NCI-H1092 (cell line): ENCODE measurements at regions not wholly inside any gene's neighbourhood (a gene's known extent, or its start where the extent isn't known, plus 50 kb on each side); places are given as distances from the start of the nearest gene placed in this dataset.
"Not testable (repeated sequence)": the region's sequence is repeated elsewhere in the genome, so short reads cannot be mapped to it uniquely, and the experiment has no call there.

Experiments
- DNase-seq: peaks from one replicate; lab custom pipeline; 2025; lab: John Stamatoyannopoulos, UW

DNA sequence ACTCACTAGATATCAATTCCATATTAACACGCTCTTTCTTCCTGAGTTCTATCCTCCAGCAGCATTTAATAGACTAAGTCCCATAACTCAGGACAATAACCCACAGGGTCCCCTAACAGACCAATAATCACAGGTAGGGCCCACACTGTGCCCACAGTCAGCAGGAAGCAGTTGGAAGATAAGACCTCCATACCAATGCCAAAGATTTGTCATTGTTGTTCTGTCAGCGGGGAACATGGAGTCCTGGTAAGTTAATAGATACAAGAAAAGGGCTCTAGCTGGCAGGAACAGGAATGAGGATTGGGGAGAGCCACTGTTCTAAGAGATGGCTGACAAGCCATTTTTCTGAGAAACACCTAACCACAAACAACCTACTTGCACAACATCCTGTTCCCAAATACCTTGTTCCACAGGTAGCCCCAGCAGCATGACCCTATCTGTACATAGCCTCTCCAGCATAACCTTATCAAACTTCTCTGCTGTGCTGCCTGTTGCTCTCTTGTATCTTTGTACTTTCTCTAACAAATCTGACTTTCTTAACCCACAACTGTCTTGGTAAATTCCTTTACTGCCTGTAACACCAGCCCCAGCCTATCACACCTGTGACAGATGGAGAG, 142.0 kb upstream of the KCNJ15 start:
- no peak for DNase-seq

DNA sequence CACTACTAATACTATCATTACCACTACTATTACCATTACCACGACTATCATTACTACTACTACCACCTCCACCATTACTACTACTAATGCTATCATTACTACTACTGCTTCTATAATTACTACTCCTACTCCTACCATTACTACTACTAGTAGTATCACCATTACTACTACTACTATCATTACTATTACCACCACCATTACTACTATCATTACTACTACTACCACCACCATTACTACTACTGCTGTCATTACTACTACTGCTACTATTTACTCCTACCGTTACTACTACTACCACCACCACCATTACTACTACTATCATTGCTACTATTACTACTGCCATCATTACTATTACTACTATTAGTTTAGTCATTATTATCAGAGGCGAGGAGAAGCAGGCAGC, 140.9 kb upstream of the KCNJ15 start:
- DNase-seq: no peak

DNA sequence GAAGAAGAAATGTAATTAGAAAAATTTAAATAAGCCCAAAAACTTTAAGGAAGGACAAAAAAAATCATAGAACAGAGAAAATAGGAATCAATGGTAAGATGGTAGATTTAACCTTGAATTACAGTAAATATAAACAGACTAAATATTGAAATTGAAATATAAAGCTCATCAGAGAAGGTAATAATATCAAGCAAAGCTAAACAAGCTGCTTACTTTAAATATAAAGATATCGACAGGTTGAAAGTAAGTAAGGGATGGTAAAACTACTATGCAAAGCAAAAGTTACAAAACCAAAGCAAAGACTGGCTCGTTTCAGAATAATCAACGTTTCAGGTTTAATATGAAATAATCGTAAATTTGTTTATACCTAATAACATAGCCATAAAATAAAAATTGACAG, 137.0 kb upstream of the KCNJ15 start:
- no peak for DNase-seq

DNA sequence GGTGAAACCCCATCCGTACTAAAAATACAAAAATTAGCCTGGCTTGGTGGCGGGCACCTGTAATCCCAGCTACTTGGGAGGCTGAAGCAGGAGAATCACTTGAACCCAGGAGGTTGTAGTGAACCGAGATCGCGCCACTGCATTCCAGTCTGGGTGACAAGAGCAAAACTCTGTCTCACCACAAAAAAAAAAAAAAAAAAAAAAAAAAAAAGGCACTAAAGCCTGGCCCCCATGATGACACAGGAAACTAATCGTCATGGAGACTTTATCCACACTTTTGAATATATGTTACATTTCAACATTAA, 136.2 kb upstream of the KCNJ15 start:
- not testable (repeated sequence) for DNase-seq

DNA sequence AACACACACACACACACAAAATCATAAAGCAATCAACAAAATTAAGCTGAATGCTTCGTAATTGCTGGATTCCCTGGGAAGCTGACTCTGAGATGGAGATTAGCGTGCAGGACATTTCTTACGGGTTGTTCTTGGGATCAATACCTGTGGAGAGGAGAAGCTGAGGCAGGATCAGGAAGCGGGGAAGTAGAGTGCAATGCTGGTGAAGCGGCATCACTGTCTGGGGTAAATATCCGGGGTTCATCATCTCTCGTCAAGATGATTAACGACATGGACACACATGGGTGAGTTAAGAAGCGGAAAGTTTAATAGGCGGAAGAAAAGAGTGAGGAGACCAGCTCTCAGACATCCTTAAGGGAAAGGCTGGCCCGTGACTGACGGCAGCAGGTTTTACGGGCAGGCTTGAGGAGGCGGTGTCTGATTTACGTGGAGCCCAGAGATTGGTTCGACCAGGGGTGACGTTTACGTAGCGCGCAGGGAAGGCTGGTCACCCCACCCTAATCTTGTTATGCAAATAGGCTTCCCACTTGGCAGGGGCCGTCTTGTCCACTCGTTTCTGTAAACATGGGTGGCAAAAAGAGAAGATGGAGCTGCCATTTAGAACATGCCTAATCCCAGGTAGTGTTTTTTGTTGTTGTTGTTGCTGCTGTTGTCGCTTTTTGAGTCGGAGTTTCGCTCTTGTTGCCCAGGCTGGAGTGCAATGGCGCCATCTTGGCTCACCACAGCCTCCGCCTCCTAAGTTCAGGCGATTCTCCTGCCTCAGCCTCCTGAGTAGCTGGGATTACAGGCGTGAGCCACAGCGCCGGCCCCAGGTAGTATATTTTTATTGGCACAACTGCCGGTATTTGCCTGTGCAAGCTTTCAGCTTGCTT, 135.6 kb upstream of the KCNJ15 start:
- DNase-seq: no peak

DNA sequence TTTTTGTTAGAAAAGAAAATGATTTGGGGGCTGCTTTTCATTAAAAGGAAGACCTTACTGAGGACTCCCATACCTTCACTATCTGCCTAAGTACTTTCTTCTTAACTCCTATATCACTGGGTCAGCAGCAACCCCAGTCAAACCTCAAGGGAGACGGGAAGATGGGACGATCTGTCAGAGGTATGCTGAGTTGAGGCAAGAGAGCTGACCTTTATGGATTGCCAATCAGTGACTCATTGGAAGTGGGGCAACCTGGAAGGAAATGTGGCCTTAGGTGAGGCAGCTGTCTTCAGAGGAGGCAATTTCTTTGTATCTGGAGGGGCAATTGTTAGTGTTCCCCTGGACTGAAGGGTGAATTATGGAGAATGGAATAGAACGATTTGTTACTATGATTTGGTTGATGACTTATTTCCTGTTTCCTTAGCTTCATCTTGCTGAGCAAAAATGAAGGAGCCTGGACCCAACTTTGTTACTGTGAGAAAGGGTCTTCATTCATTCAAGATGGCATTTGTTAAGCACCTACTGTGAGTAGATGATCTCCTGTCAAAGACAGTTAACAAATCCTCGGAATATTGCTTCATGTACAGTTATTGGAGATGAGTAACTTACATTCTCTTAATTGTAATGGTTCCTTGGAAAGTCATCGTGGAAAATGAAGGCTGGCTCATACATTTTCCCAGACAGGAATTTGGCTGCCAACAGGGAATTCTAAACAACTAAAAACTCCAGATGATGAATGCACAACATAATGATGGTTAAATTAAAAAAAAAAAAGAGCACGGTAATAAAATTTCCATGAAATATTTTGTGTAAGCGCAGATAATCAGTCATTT, 134.7 kb upstream of the KCNJ15 start:
- no peak for DNase-seq

DNA sequence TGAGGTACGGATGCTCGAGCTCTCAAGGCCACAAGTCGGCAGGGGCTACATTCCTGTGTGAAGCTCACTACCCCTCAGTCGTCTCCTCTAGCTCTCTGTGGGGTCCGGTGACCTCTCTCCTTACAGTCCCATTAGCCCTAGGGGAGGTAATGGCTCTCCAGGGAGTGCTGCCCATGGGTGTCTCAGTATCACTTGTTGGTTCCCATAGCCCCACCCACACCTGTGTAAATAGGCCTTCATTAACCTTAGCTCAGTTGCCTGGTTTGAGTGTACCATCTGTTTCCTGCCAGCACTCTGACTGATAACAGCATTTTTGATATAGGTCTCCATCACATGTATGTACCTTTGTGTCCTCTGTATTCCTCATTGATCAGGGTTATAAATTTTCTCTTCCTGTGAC, 133.2 kb upstream of the KCNJ15 start:
- DNase-seq: peak; percentile 21

DNA sequence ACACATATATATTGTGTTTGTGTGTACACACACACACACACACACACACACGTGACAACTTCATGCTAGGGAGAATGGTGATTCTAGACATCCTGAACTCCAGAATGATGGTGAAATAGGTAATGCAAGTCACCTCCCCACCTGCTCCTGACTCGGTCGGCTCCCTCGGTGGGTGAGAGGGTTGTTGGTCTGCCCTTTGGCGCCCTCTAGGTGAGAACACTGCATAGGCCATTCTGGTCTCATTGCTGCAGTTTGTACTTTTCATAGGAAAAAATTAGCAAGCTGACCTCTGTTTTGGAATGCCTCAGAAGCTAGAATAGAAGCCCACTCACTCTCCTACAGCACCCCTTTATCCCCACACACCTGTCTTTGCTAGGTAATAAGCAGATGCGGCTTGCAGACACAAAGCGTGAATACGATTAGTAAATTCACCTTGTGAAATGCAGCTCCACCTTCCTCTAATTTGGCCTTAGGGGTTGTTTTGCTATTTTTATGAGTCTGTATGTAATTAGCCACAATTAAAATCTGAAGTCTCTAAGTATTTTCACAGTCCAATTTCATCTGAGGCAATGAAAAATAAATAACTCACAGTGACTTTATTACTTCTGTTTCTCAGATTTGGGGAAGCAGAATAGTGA, 130.0 kb upstream of the KCNJ15 start:
- DNase-seq: peak; percentile 74

DNA sequence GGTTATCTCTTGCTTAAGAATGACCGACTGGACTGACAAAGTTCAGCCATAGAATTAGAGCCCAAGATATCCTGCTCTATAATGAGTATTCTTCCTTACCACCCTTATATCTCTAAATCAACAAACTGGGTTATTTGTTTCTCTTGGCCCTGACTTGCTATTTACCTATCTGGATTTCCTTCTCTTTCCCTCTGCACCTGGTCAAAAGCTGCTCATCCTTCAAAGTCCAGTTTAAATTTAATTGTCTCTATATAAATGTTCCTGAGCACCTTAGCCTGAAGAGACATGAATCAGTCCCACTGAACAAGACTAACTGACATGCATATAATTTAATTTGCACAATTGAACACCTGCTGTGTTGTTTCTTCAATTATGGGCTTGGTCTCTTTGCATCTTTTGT, 127.1 kb upstream of the KCNJ15 start:
- DNase-seq: no peak

DNA sequence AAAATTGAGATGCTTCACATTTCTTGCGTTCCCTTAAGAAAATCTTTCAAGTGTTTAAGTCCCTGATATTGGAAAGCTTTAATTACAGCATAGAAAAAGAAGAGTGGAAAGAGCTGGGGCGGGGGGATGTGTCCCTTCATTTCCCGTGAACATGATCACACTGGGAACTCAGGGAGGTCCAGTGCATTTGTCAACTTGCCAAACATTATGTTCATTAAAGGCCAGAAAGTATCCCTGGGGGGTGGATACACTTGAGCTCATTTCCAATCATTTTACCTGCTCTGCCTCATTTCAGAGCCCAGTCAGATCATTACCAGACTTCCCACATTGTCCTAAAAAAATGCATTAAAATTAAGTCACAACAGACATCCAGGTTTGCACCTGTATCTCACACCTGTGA, 123.6 kb upstream of the KCNJ15 start:
- no peak for DNase-seq

DNA sequence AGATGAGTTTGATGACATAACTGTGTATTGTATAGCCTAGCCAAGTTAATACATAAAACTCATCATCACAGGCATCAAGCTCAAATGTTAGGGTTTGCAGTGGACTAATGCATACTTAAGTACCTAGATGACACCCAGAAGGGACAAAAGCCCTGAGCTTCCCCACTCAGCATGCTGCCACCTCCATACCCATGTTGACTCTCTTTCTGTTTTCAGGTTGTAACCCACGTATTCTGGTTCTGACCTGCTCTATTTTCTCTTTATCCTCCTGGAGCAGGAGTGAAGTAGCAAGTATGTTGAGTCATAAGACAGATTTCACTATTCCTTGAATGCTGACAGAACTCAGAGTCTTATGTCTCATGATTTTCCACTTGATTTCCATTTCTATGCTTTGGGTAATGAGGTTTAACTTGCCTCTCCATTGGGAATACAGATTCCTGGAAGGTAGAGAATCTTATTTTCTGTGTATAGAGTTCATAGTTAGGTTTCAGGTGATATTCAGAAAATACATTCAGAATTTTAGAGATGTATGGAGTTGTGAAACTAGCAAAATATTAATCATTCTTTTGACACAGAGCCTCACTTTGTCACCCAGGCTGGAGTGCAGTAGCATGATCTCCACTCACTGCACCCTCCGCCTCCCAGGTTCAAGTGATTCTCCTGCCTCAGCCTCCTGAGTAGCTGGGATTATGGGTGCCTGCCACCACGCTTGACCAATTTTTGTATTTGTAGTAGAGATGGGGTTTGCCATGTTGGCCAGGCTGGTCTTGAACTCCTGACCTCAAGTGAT, 122.5 kb upstream of the KCNJ15 start:
- no peak for DNase-seq

DNA sequence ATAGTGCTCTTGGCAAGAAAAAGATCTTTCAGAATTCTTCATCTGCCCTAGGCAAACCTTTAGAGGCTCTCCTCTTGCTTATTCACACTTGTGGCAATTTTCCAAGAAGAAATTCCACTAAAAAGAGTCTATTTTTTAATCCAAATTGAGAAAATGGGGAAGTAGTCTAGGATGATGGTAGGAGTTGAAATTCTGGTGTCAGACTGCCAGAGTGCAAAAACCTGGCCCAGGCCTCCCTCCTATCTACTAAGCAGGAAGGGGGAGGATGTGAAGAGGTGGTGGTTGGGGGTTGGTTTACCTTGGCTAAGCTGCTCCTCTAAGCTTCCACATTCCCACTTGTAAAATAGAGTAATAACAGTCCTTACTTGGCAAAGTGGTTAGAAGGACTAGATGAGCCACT, 120.6 kb upstream of the KCNJ15 start:
- DNase-seq: no peak

DNA sequence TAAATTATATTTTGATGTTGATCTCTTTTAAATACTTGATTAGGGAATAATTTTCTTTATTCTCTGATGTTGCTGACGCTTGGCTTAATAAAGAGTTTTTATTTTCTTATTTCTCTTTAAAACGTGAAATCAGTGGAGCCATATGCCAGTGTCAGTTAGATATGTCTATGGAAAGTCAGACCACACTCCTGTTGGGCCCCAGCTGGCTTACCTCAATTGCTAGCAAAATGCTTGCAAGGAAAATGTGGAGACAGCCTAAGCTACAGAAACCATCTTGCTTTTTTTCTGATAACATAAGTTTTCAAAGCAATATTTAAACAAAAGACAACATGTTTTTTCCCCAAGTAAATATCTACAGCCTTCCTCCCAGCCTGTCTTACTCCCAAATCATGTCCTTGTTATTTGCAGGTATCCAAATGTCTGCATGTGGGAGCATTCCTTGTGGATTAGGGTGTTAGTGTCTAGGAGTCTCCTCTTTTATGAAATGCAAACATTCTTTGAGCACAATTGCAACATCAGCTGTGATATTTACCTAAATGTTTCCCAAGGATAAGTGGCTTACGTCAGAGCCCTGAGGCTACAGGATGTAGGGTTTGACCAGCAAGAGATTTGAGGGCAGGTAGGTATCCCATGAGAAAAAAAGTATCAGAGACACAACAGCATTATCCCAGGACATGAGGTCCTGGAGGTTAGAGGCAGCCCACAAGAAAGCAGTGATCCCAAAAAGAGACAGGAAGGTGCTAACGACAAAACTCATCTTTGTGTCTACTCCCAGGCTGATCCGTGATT, 117.2 kb upstream of the KCNJ15 start:
- peak; percentile 29 for DNase-seq

DNA sequence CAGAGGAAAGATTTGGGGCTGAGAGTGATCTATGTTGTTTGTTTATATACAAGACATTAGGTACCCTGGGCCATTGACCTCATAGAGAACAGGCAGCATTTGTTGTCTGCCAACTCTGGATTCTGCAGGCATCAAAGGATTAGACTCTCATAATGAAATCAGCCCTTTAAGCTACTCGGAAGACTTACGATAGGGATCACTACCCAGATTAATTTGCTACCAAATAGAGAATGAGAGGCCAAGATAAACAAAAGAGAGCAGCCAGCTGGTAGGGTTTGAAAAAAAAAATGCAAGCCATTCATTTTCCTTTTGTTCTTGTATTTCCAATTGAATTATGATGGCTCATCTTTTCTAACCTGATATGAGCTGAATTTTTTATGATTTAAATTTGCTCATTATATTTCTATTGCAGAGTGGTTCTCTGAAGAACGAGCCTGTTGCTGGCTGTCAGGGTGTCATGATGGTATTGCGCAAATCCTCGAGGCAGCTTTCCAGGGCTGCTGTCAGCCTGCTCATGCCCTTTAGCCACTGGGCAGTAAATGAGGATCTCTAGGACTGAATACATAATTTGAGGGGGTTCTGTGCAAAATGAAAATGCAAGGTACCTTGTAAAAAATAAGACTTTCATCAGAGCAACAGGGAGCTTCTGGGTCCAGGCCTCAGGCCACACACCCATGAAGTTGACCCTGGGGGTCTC, 116.4 kb upstream of the KCNJ15 start:
- DNase-seq: peak; percentile 88

DNA sequence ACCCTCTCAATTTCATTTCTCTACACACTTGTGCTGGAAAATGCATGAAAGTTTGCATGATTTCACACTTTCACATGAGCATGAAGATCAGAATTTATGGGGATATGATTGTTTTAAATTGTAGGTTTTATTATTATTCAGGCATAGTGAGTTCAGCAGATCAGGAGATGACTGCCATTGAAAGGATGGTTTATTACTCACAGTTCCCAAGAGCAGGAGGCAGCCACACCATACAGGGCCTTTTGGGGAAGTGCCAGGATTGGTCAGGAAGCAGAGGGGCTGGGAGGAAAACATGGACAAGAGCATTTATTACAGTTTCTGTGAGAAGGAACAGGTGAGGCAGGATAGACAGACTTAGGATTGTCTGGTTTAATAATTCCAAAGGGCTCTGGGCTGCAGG, 114.6 kb upstream of the KCNJ15 start:
- no peak for DNase-seq

DNA sequence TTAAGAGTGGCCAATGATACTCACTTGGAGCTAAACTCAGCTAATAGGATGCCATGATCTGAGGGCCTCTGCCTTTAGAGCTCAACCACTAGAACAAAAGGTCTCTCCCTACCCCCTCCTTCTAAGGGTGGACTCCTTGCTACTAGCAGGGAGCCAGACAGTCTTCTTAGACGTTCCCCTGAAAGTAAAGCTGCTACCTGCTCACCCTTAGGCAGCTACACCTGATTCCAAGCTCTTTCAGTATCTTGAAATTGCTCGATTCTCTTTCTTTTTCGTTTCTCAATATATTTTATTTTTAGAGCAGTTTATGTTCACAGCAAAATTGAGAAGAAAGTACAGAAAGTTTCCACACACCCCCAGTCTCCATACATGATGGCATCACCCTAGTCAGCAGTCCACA, 112.6 kb upstream of the KCNJ15 start:
- no peak for DNase-seq

DNA sequence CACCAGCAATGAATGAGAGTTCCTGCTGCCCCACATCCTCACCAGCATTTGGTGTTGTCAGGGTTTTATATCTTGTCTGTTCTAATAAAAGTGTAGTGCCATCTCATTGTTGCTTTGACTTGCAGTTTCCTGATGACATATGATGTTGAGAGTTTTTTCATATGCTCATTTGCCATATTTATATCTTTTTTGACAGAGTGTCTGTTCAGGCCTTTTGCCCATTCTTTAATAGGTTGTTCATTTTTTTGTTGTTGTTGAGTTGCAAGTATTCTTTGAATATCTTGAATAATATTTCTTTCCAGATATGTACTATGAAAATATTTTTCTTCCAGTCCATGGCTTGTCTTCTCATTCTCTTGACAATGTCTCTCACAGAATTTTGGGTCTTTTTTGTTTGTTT, 111.7 kb upstream of the KCNJ15 start:
- DNase-seq: no peak

DNA sequence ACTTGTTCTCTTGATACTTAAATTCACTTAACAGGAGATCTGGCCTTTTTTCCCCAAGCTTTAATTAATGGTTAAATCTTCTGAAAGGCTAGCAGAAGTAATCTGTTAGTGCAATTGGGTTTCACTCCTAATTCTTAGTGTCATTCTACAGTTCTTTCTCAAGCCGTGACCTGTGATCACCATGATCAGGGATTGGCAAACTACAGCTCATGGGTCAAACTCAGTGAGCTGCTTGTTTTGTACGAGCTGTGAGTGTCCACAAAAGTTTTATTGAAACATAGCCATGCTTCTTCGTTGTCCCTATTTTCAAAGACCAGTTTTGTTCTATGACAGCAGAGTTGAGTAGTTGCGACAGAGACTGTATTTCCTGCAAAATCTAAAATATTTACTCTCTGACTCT, 109.4 kb upstream of the KCNJ15 start:
- no peak for DNase-seq

DNA sequence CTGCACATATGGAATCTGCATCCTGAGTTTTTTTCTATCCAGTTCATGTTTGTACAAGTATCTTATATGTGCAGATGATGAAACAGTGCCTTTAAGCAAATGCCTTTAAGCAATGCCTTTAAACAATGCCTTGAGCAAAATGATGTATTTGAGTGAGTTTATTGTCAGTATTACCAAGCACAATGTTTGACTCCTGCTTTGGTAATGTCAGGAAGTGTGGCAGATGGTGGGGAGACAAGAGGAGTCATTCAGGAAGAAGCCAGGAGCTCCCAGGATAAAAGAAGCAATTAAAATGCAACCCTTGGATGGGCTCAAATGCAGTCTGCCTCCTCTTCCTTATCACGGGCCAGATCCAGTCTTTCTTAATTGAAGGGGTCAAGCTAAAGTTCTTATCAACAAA, 108.7 kb upstream of the KCNJ15 start:
- DNase-seq: no peak

DNA sequence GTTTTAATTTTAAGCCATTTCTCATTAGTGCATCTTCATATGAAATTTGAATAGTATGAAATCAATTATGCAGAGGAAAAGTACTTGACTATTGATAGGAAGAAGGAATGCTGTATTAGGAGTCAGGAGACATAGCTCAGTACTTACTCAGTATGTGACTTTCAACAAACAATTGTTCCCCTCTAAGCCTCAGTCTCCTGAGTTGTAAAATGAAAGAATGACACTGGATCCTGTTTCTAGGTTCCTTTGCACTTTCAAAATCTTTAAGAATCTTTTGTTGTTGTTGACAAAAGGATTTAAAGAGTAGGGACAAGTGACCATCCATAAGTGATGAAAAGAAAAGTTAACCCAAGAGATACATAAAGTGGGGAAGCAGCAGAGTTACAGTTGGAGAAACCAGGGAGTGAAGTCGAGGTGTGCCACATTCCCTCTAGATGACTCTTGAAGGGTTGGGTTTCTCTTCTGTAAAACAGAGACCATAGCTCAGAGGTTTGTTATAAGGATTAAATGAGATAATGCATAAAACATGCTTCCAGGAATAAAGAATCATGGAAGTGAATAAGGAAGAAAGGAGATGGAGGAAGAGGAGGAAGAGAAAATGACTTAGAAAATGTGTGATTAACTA, 105.7 kb upstream of the KCNJ15 start:
- no peak for DNase-seq
